OCI-LY3 (cell line): ENCODE measurements at regions not wholly inside any gene's neighbourhood (a gene's known extent, or its start where the extent isn't known, plus 50 kb on each side); places are given as distances from the start of the nearest gene placed in this dataset.

Experiments used
- EZH2phosphoT487 ChIP-seq: fragments of 200-600 bp; shearing (Covaris generic); IDR thresholded peaks from 2 replicates; pipeline ENCODE4 v1.6.1; 2018; ENCODE audit warnings: antibody characterized with exemption, mixed run types, low read depth
- TF ChIP-seq, protein P1 (sequence below): fragments of 200-600, 300-600 bp; sonication (generic); IDR thresholded peaks from 2 replicates; pipeline ENCODE4 v1.5.1; 2014; ENCODE audit warnings: antibody characterized with exemption, low read length, low read depth

DNA sequence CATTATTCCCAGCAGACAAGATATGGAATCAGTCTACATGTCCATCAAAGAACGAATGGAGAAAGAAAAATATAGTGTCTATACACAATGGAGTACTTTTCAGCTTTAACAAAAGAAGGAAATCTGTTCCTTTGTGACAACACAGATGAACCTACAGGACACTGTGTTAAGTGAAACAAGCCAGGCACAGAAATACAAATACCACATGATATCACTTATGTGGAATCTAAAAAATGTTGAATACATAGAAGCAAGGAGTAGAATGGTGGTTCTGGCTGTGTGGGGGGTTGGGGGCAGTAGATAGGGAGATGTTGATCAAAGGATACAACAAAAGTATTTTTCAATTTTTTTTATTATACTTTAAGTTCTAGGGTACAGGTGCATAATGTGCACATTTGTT lies 347.7 kb upstream of the MAP2 start:
- TF ChIP-seq, protein P1, sequence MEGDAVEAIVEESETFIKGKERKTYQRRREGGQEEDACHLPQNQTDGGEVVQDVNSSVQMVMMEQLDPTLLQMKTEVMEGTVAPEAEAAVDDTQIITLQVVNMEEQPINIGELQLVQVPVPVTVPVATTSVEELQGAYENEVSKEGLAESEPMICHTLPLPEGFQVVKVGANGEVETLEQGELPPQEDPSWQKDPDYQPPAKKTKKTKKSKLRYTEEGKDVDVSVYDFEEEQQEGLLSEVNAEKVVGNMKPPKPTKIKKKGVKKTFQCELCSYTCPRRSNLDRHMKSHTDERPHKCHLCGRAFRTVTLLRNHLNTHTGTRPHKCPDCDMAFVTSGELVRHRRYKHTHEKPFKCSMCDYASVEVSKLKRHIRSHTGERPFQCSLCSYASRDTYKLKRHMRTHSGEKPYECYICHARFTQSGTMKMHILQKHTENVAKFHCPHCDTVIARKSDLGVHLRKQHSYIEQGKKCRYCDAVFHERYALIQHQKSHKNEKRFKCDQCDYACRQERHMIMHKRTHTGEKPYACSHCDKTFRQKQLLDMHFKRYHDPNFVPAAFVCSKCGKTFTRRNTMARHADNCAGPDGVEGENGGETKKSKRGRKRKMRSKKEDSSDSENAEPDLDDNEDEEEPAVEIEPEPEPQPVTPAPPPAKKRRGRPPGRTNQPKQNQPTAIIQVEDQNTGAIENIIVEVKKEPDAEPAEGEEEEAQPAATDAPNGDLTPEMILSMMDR: no peak
- TF ChIP-seq EZH2phosphoT487: no peak
